ENCODE measurements at regions not wholly inside any gene's neighbourhood (a gene's known extent, or its start where the extent isn't known, plus 50 kb on each side); places are given as distances from the start of the nearest gene placed in this dataset.

DNA sequence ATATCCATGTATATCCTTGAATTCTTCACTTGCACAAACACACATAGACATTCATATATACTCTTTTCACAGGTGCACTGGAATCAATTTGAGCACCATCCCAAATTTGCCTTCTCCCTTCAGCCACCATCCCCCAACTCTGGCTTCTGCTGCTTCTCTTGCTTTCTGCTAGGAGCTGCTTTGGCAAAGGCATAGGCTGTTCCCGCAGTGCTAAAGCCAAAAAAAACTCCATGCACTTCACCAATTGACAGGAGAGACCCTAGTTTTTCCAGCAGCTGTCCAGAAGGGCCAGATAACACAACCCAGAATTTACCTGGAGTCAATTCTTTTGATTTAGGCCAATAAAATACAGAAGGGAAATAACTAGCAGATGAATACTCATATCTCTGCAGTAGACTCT lies 251.3 kb downstream of the NR2F1-AS1 start:
- no peak for TF ChIP-seq EZH2phosphoT487 (IDR thresholded peaks at IDR 0.05; ENCODE audit: low read depth)
- TF ChIP-seq, protein P1, sequence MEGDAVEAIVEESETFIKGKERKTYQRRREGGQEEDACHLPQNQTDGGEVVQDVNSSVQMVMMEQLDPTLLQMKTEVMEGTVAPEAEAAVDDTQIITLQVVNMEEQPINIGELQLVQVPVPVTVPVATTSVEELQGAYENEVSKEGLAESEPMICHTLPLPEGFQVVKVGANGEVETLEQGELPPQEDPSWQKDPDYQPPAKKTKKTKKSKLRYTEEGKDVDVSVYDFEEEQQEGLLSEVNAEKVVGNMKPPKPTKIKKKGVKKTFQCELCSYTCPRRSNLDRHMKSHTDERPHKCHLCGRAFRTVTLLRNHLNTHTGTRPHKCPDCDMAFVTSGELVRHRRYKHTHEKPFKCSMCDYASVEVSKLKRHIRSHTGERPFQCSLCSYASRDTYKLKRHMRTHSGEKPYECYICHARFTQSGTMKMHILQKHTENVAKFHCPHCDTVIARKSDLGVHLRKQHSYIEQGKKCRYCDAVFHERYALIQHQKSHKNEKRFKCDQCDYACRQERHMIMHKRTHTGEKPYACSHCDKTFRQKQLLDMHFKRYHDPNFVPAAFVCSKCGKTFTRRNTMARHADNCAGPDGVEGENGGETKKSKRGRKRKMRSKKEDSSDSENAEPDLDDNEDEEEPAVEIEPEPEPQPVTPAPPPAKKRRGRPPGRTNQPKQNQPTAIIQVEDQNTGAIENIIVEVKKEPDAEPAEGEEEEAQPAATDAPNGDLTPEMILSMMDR (IDR thresholded peaks at IDR 0.05; ENCODE audit: low read depth, low read length): no peak
- no peak overlapping the region for H3K4me2 ChIP-seq (ENCODE audit: low read length)
- no peaks in the 10 kb centered on the region for H3K4me1 ChIP-seq (ENCODE audit: low read length)
- H3K79me2 ChIP-seq (ENCODE audit: low read length): no peaks in the 10 kb centered on the region
- H2AFZ ChIP-seq (ENCODE audit: low read depth, low read length): no peak overlapping the region
- no peak overlapping the region for H3K27ac ChIP-seq (ENCODE audit: low read length)
- H3K9ac ChIP-seq (ENCODE audit: low read length): no peak overlapping the region
- 0 out of 2 replicates have a peak, but pooled peaks cover 2% of the 10 kb centered on the region for H3K27me3 ChIP-seq (ENCODE audit: low read depth, low read length)
- no peak overlapping the region for H3K4me3 ChIP-seq (ENCODE audit: low read length)
- no peaks in the 10 kb centered on the region for H3K9me3 ChIP-seq (ENCODE audit: insufficient read depth, low read length)
- no peaks in the 10 kb centered on the region for H3K36me3 ChIP-seq (replicated peaks; ENCODE audit: low read depth, low read length)
- H4K20me1 ChIP-seq (ENCODE audit: insufficient read depth, low read length): no peaks in the 10 kb centered on the region

DNA sequence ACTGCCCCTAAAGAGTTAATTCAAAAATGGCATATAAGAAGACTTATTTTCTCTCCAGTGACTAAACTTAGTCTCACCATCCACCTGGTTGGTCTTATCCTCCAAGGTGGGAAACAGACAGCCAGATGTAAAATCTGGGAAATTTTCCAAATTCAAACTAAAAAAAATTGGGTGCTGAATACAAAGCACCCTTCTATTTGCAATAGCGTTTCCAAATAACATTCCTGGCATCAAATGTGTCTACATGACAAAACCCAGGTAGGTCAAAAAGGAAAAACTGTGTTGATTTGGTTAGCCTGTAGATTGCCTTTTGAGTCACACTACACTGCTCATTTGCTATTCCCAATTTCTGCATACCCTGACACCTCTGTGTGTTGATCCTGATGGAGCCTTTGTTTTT lies 252.2 kb downstream of the NR2F1-AS1 start:
- no peaks in the 10 kb centered on the region for H3K36me3 ChIP-seq (replicated peaks; ENCODE audit: low read depth, low read length)
- no peaks in the 10 kb centered on the region for H3K9me3 ChIP-seq (ENCODE audit: insufficient read depth, low read length)
- H4K20me1 ChIP-seq (ENCODE audit: insufficient read depth, low read length): no peaks in the 10 kb centered on the region
- H3K79me2 ChIP-seq (ENCODE audit: low read length): no peaks in the 10 kb centered on the region
- no peak overlapping the region for H3K4me3 ChIP-seq (ENCODE audit: low read length)
- H2AFZ ChIP-seq (ENCODE audit: low read depth, low read length): no peak overlapping the region
- H3K4me1 ChIP-seq (ENCODE audit: low read length): no peaks in the 10 kb centered on the region
- no peak overlapping the region for H3K4me2 ChIP-seq (ENCODE audit: low read length)
- TF ChIP-seq, protein P1 (IDR thresholded peaks at IDR 0.05; ENCODE audit: low read depth, low read length): no peak
- no peak for TF ChIP-seq EZH2phosphoT487 (IDR thresholded peaks at IDR 0.05; ENCODE audit: low read depth)
- H3K27me3 ChIP-seq (ENCODE audit: low read depth, low read length): no peaks in the 10 kb centered on the region
- no peak overlapping the region for H3K9ac ChIP-seq (ENCODE audit: low read length)
- H3K27ac ChIP-seq (ENCODE audit: low read length): no peak overlapping the region

DNA sequence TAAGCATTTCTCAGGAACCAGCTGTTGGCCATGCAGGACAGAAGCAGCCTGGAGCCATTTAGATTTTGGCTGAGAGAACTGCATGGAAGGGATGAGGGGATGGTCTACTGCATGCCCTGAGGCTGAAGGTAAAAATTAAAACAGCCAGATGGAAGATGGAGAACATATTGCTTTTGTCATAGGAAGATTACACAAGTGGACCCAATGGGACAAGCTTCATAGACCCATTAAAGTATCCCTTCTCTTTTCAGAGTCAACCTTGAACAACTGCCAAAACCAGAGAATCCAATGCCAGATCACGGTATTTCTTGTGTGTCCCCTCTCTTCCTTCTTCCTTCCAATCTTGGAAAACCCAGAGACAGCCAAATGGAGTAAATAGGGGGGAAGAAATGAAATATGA lies 253.4 kb downstream of the NR2F1-AS1 start:
- H3K4me1 ChIP-seq (ENCODE audit: low read length): no peaks in the 10 kb centered on the region
- no peaks in the 10 kb centered on the region for H3K79me2 ChIP-seq (ENCODE audit: low read length)
- no peak overlapping the region for H2AFZ ChIP-seq (ENCODE audit: low read depth, low read length)
- no peak overlapping the region for H3K4me3 ChIP-seq (ENCODE audit: low read length)
- TF ChIP-seq, protein P1 (IDR thresholded peaks at IDR 0.05; ENCODE audit: low read depth, low read length): no peak
- no peak for TF ChIP-seq EZH2phosphoT487 (IDR thresholded peaks at IDR 0.05; ENCODE audit: low read depth)
- no peaks in the 10 kb centered on the region for H3K27me3 ChIP-seq (ENCODE audit: low read depth, low read length)
- no peak overlapping the region for H3K27ac ChIP-seq (ENCODE audit: low read length)
- no peaks in the 10 kb centered on the region for H3K36me3 ChIP-seq (replicated peaks; ENCODE audit: low read depth, low read length)
- H4K20me1 ChIP-seq (ENCODE audit: insufficient read depth, low read length): no peaks in the 10 kb centered on the region
- no peak overlapping the region for H3K9ac ChIP-seq (ENCODE audit: low read length)
- H3K9me3 ChIP-seq (ENCODE audit: insufficient read depth, low read length): no peaks in the 10 kb centered on the region
- H3K4me2 ChIP-seq (ENCODE audit: low read length): no peak overlapping the region

DNA sequence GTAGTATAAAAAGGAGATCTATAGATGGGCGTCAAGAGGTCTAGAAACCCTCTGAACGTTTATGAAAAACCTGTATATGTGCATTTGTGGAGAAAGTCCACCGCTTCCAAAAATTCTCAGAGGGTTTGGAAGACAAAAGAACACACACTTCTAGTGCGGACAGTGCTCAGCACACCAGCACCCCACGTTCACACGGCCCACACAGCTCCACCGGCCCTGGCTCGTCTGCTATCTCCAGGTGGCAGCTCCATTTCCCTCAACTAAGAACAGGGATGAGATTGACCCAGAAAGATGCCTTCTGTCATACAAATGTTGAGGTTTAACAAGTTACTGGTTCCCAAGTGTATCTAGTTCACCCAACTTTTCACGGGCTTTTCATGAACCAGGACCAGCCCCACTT lies 255.1 kb downstream of the NR2F1-AS1 start:
- H3K4me1 ChIP-seq (ENCODE audit: low read length): no peaks in the 10 kb centered on the region
- H3K4me3 ChIP-seq (ENCODE audit: low read length): no peak overlapping the region
- no peaks in the 10 kb centered on the region for H4K20me1 ChIP-seq (ENCODE audit: insufficient read depth, low read length)
- no peak overlapping the region for H2AFZ ChIP-seq (ENCODE audit: low read depth, low read length)
- TF ChIP-seq, protein P1 (IDR thresholded peaks at IDR 0.05; ENCODE audit: low read depth, low read length): no peak
- TF ChIP-seq EZH2phosphoT487 (IDR thresholded peaks at IDR 0.05; ENCODE audit: low read depth): no peak
- no peak overlapping the region for H3K9ac ChIP-seq (ENCODE audit: low read length)
- no peaks in the 10 kb centered on the region for H3K27me3 ChIP-seq (ENCODE audit: low read depth, low read length)
- no peaks in the 10 kb centered on the region for H3K79me2 ChIP-seq (ENCODE audit: low read length)
- H3K36me3 ChIP-seq (replicated peaks; ENCODE audit: low read depth, low read length): no peaks in the 10 kb centered on the region
- no peak overlapping the region for H3K4me2 ChIP-seq (ENCODE audit: low read length)
- H3K27ac ChIP-seq (ENCODE audit: low read length): no peak overlapping the region
- no peaks in the 10 kb centered on the region for H3K9me3 ChIP-seq (ENCODE audit: insufficient read depth, low read length)

All from OCI-LY3 (cell line).